ENCODE measurements at regions not wholly inside any gene's neighbourhood (a gene's known extent, or its start where the extent isn't known, plus 50 kb on each side); places are given as distances from the start of the nearest gene placed in this dataset.
A peak's percentile ranks its signal among the peaks of the same experiment; 100 is the strongest.
"Not testable (repeated sequence)": the region's sequence is repeated elsewhere in the genome, so short reads cannot be mapped to it uniquely, and the experiment has no call there.

DNA sequence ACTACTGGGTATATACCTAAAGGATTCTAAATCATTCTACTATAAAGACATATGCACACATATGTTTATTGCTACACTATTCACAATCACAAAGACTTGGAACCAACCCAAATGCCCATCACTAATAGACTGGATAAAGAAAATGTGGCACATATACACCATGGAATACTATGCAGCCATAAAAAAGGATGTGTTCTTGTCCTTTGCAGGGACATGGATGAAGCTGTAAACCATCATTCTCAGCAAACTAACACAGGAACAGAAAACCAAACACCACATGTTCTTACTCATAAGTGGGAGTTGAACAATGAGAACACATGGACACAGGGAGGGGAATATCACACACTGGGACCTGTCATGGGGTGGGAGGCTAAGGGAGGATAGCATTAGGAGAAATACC is 249.0 kb downstream of the SLCO4C1 start:
- not testable (repeated sequence) for DNase-seq

DNA sequence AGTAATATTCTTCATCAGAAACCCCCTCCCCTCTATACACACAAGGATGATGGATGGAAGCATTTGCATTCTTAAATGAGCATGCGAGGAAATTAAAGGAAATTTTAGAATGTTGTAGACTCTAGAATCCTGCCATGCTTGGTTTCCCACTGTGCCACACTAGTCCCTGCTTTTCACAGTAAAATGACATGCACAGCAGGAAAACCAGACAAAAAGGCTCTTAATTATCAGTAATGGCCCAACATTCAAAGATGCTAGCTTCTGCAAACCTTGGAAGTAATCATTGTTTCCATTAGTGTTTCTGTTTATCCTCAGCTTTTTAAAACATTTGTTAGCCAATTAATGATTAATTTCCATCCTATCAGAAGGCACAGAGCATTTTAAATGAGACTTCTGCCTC is 255.8 kb downstream of the SLCO4C1 start:
- DNase-seq, result no peak

DNA sequence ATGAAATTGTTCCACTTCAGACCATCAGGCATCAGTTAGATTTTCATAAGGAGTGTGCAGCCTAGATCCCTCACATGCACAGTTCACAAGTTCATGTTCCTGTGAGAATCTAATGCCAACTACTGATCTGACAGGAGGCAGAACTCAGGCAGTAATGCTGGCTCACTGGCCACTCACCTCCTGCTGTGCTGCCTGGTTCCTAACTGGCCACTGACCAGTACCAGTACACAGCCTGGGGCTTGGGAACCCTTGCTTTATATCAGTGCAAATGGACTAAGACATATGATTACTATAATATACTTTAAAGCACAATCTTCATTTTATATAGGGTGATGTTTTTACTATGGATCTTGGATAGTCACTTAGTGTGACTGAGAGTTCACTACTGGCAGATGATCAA is 259.2 kb downstream of the SLCO4C1 start:
- no peak for DNase-seq

DNA sequence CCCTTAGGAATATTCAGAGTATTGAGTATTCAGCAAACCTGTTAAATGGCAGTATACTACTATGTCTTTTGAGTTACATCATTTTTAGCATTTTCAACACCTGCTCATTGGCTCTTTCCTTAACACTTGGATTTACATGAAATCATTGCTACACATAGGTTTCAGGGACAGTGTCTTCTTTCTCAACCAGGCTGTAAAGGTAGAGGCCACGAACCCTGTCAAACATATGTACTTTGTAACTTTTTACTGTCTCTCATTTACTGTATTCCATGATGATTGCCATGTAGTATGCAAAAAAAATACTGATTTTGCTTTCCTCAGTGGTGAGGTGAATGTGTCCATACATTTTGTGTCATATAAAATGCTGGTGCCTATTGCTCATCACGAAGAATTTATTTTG is 264.4 kb downstream of the SLCO4C1 start:
- DNase-seq, result no peak

DNA sequence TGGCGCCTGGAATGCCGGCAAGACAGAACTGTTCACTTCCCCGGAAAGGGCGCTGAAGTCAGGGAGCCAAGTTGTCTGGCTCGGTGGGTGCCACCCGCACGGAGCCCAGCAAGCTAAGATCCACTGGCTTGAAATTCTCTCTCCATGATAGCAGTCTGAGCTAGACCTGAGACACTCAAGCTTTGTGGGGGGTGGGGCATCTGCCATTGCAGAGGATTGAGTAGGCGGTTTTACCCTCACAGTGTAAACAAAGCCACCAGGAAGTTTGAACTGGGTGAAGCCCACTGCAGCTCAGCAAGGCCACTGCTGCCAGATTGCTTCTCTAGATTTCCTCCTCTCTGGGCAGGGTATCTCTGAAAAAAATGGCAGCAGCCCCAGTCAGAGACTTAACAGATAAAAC is 277.4 kb downstream of the SLCO4C1 start:
- DNase-seq, result no peak

DNA sequence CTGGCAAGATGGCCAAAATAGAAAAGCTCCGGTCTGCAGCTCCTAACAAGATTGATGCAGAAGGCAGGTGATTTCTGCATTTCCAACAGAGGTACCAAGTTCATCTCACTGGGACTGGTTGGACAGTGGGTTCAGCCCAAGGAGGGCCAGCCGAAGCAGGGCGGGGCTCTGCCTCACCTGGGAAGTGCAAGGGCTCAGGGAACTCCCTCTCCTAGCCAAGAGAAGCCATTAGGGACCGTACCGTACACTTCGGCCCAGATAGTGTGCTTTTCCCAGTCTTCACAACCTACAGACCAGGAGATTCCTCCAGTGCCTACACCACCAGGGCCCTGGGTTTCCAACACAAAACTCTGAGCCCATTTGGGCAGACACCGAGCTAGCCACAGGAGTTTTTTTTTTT is 277.8 kb downstream of the SLCO4C1 start:
- DNase-seq, result no peak

DNA sequence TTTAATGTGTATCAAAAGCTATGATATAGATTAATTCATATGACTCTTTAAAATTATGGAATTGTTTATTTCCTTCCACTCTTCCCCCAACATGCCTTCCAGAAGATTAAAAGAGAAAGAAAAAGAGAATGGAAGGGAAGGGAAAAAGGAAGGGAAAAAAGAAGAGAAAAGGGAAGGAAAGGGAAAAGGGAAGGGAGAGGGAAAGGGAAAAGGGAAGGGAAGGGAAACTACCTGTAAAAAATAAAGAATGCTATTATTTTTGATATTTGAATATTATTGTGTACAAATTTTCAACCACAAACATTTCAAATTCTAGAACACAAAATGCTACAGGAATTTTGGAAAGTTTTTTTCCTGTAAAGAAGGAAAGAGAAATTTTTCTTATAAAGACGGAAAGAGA is 281.7 kb downstream of the SLCO4C1 start:
- DNase-seq, result no peak

DNA sequence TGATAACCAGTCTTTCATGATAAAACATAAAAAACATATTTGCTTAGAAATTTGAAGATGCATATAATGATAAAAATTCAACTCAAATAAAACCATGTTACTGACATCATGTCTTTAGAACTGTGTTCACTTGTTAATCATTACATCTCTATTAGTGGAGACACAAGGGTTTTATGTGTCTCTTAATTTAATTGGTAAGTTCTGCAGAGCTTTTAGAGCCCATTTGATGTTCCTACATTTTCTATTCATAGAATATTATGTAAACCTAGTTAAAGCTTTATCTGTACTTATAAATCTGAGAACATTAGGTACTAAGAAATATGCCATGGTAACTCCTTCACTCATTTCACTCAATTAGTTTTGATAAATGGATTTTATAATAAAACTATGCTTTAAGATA is 285.4 kb downstream of the SLCO4C1 start:
- no peak for DNase-seq

DNA sequence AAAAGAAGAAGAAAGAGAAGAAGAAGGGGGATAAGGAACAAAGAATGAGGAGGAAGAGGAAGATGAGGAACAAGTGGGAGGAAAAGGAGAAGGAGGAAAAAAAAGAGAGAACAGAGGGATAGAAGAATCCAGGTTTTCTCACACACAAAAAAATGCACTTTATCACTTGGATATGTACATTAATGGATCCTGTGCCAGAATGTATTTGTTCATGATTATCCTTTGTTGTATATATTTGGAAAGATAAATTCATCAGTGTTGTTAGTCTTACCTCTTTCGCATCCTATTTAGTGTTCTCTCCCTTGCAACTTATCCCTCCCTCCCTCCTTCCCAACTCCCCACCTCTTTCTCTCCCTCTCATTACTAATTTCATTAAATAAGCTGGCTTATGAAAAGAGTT is 298.8 kb downstream of the SLCO4C1 start:
- DNase-seq, result no peak

DNA sequence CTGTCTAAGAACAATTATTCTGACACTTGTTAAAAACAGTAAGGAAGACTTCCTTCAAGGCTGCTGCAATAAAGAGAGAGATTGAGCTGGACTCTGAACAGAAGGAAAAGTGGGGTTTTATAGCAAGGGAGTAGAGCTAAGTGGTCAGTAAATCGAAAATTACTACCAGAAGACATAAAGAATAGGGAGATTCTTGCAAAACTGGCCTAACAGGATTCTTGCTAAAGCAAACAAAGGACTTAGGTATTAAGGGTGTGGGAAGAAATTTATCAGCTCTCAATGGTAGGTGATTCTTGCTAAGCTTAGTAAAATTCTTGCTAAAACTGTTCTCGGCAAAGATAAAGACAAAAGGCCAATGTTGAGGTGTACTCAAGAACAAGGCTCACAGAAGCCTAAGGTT is 300.5 kb downstream of the SLCO4C1 start:
- no peak for DNase-seq

DNA sequence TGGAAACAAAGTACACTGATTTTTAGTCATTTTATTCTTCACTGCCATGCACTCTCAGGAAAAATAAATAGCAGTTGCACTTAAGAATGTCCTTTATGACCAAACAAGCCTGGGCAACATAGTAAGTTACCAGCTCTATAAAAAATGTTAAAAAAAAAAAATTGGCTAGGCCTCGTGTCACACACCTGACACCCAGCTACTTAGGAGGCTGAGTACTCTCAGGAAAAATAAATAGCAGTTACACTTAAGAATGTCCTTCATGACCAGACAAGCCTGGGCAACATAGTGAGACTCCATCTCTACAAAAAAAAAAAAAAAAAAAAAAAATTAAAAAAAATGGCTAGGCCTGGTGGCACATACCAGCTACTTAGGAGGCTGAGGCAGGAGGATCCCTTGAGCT is 304.6 kb downstream of the SLCO4C1 start:
- no peak for DNase-seq

DNA sequence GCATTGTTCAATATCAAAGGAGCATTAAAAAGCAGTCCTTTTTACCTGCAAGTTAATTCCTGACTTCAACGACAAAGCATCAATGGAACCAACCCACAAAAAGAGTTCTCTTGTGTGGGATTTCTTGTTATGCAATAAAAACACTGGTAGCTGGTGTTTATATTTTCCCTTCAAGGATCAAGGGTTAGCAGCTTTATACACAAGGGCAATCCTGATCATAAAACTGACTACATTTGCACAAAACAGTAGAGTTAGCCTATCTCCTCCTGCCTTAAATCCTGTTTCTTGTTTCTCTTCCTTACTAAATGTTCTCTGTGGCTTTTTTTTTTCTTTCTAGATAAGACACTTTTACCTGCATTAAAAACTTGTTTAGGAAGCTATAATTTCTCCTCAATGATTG is 306.4 kb downstream of the SLCO4C1 start:
- no peak for DNase-seq

DNA sequence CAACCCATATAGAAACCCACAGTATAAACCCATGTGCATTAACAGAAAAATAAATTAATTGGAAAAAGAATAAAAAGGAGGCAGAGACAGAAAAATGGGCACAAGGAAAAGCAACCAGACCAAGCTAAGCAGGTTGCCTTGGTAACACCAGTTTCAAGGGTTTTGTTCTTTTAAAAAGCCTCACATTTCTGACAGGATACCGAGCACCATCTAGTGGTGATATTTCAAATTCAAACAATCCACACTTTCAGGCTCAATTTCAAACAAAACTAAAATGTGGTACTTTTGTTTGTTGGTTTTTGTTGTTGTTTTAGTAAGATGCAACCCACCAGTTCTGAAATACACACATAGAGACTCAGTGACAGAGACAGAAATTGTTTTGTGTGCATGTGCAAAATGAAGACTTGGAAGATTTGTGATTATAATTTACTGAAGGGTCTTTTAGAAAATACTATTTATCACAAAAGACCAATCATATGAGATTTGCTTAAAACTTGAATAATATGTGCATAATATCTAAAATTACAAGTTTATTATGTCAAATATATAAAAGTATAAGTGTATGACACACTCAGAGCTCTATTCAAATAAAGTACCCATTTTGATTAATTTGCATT is 318.2 kb downstream of the SLCO4C1 start:
- peak; percentile 14 for DNase-seq

DNA sequence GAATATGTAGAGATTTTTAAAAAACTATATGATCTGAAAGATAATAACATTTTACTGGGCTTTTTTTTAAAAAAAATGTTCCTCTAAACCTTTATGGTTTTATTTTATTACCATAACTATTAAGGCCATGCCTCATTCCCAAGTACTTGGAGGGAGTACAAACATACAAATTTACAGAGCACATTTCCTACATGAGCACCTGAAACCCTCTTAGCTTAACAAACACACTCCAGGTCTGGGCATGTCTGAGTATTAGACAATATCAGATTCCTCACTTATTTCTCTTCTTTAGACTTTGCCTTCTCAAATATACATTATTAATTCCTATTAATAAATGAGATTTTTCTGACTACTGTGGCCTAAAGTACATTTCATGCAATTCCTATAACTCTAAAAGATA is 319.2 kb downstream of the SLCO4C1 start:
- peak; percentile 64 for DNase-seq

DNA sequence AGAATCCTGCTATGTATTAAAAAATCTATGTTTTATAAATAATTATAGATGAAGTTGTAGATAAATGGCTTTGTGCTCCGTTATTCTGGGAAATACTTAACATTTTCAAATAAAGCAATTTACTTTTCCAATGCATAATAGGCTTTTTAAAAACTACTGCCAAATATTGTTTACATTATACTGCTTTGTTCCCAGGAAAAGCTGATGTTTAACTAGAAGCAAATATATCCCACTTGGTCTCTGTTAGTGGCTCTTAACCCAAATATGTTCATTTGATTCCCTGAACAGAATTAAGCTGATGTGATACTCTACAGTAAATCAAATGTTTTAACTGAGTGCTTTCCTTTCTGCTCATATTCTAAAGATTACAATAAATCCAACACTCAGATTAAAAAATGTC is 326.3 kb downstream of the SLCO4C1 start:
- DNase-seq, result no peak

DNA sequence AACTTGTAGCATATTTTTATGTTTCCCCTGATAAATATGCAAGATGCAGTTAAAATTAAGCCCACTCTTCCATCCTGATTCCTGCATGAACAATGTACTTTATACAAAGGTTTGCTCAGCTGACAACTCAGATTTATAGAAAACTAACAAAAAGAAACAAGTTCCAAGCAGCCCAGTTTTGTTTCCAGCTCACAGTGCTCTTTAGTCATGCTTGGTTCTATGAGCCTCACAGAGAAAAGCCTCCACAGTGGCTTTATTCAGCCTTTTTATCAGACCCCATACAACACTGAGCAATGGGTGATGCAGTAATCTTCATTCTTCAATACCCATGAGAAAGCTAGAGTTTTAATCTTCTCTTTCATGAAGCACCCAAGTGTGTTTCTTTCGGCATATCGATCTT is 329.6 kb downstream of the SLCO4C1 start:
- no peak for DNase-seq

DNA sequence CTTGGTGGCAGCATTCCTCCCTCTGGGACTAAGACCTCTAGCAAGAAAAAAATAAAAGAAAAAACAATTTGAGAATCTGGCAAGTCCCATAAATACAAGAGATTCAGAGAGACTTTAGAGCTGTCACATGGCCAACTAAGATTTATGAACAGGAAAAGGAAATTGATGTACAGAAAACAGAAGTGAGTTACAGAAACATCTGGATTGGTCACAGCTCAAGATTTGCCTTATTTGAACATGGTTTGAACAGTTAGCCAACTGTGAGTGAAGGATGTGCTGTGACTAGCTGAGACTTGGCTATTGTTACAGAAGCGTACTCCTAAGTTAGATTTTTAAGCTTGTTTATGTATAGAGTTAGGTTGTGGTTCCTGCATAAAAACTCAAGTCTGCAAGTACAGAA is 340.2 kb downstream of the SLCO4C1 start:
- DNase-seq, result no peak

DNA sequence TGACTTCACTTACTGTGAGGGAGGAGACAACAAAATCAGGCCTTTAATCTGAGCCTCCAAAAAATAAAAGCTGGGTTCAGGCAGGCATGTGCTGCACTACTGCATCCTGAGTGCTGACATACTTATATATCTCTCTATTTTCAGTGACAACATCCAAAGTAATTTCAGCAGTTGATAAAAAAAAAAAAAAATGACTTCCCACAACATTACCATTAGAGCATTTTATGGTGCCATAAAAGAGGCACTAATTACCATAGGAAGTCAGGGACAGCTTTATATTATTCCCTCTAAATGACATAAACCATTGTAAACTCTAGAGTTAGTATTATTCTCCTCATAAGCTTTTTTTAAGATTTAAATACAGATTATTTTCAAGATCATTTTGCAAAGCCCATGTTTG is 346.1 kb downstream of the SLCO4C1 start:
- no peak for DNase-seq

DNA sequence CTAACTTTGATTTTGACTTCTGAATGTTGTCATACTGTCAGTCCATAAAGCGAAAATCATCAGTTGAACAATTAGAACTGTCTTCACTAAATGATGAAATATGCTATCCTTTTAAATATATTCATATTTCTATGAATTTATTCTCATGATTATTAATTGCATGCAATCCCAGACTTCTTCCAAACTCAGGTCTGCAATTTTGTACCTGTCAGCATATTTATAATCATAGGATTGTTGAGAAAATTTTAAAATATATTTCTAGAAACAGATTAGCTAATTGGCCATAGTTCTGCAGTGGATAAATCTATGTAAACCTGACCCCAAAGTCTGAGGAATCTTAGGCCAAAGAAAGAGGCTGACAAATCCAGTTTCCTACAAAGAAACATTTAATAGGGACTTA is 347.5 kb downstream of the SLCO4C1 start:
- DNase-seq, result no peak

DNA sequence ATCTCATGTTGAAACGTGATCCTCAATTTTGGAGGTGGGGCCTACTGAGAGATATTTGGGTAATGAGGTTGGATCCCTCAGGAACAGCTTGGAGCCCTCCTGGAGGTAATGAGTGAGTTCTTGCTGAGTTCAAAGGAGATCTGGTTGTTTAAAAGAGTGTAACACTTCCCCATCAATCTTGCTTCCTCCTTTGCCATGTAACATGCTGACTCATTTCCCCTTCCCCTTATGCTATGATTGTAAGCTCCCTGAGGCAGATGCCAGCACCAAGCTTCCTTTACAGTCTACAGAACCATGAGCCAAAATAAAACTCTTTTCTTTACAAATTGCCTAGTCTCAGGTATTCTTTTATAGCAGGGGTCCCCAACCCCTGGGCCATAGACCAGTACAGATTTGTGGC is 352.3 kb downstream of the SLCO4C1 start:
- no peak for DNase-seq

DNA sequence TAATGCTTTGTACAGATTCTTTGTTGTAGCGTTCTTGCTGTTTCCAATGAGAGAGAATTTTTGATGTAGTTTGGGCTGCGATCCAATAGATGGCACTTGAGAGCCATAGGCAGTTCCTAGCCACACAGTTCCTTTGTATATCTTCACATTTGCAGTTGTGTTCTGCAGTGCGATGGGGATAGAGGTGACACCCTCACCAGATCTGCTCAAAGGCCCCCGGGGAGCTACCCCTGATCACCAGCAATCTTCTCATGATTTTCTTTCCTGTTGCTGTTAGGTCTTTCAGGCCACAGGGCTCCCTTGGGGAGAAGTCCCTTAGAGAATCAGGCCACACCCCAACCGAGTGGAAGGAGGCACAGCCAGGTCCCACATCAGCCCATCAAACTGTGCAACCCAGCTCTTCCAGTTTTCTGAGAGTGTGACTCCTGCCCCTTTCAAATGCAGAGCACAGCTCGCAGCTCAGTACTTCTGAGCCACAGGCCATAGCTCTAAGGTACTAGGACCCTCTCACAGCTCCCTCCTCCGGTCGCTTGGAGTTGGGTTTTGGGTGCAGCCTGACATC is 353.7 kb downstream of the SLCO4C1 start:
- peak; percentile 6 for DNase-seq

DNA sequence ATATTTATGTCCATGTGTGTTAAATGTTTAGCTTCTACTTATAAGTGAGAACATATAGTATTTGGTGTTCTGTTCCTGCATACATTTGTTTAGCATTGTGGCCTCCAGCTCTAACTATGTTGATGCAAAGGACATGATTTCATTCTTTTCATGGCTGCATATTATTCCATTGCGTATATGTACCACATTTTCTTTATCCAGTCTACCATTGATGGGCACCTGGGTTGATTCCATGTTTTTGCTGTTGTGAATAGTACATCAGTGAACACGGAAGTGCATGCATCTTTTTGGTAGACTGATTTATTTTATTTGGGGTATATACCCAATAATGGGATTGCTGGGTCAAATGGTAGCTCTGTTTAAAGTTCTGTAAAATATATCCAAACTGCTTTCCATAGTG is 359.0 kb downstream of the SLCO4C1 start:
- DNase-seq, result no peak

DNA sequence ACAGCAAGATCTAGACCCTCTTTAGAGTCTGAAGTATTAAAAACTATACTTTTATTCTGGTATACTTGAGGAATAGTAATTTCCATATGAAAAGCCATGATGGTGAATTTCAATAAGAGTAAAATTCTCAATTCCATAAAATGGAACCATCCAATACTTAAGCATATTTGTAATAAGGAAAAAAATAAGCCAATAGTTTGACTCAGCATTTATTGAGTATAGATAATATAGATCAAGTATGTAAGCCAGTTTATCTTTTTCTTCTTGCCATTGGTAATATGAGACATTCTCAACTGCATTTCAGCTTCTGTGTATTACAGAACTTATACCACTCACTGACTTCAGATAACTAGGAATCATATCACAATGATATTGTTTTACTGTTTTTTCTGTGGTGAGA is 361.0 kb downstream of the SLCO4C1 start:
- no peak for DNase-seq

DNA sequence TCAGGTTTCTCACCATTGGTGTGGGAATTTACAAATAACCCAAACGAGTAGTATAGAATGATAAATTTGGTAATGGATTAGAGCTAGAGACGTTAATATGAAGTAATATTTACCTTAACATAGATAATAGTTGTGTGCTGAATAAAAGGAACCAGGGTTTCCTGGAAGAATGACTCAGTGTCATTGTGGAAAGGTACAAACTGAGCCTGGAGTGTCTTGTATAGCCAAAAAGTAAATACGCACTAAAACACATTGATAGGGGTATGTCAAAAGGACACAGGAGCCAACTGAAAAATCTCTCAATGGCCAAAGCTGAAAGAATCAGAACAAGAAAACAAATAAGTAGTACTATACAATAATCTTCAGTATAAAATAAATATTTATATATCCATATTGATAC is 363.5 kb downstream of the SLCO4C1 start:
- peak; percentile 76 for DNase-seq

DNA sequence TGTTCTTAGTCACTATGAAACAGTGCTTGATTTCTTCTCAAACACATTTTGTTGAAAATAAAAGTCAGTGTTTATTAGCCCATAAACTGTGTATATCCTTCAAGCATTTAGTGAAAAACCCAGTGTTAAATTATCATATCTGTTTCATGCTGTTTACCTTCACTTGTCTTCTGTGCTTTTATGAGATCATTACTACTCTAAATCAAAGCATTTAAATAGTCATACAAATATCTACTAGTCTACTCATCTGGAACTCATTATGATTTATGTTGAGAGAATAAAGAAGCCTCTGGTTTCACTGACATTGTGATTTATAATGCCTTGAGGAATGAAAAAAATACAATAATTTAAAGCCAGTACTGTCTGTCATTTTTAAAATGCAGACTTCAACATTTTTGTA is 366.5 kb downstream of the SLCO4C1 start:
- peak; percentile 12 for DNase-seq

DNA sequence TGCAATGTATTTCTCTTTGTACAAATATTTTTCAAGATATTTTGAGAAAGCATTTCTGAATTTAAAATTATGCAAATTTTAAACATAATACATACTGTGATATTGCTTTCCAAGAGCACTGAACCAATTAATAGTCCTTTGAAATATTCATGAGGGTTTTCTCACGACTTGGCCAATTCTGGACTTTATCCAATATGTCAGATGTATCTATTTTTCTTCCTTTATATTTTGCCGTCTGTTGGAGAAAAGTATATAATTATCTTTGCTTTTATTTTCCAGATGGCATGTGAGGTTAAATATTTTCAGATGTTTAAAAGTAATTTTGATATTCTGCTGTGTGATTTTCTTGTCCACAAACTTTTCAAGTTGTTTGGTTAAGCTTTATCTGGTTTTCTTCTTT is 378.9 kb downstream of the SLCO4C1 start:
- DNase-seq, result no peak

All from DMS153 (cell line).